ENCODE measurements at regions not wholly inside any gene's neighbourhood (a gene's known extent, or its start where the extent isn't known, plus 50 kb on each side); places are given as distances from the start of the nearest gene placed in this dataset.

DNA sequence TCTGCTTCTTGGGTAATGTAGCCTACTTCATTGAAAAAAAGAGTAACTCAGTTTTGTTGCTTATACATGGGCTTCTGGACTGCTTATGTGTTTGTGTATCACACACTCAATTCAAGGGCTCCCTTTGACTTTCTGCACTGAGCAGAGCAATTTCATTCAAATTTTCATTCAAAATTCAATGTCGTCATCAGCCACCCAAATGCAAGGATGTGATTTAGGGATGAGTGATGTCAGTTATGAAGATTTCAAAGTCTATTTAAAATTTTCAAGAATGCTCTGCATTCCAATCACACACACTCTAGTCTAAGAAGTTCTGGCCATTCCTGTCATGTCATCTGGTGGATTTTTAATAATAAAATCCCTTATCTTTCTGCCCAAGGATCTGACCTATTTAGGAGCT is 344.5 kb upstream of the ZFP64 start (continued):
- no peak for TF ChIP-seq SP4 (IDR thresholded peaks at IDR 0.05; ENCODE audit: low read length)
- no peak for TF ChIP-seq POLR2AphosphoS5 (IDR thresholded peaks at IDR 0.05; ENCODE audit: low read depth, low read length)
- TF ChIP-seq, protein P1, sequence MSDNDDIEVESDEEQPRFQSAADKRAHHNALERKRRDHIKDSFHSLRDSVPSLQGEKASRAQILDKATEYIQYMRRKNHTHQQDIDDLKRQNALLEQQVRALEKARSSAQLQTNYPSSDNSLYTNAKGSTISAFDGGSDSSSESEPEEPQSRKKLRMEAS (IDR thresholded peaks at IDR 0.05): no peak
- no peak for TF ChIP-seq RFX5 (IDR thresholded peaks at IDR 0.05; ENCODE audit: borderline replicate concordance, low read depth, low read length)

All from H1 (cell line).